ENCODE measurements at regions not wholly inside any gene's neighbourhood (a gene's known extent, or its start where the extent isn't known, plus 50 kb on each side); places are given as distances from the start of the nearest gene placed in this dataset.

GRCh38 chr18:7383002-7383980 lies 152.4 kb downstream of the LRRC30 start:
- TF ChIP-seq SCRT1 (tag by site-specific recombination; IDR thresholded peaks at IDR 0.05; ENCODE audit: borderline replicate concordance) (no peak), ZBTB1 (tag by site-specific recombination; IDR thresholded peaks at IDR 0.05) (no peak), ZNF202 (tag by site-specific recombination; IDR thresholded peaks at IDR 0.05; ENCODE audit: borderline replicate concordance) (no peak), ZNF274 (IDR thresholded peaks at IDR 0.05; ENCODE audit: low read length) (no peak), ZNF274 (tag by site-specific recombination; IDR thresholded peaks at IDR 0.05; ENCODE audit: borderline replicate concordance) (no peak), IKZF3 (tag by site-specific recombination; IDR thresholded peaks at IDR 0.05) (no peak), ZBTB20 (tag by site-specific recombination; IDR thresholded peaks at IDR 0.05) (no peak), ZNF639 (tag by site-specific recombination; IDR thresholded peaks at IDR 0.05) (no peak), ZFP37 (tag by site-specific recombination; IDR thresholded peaks at IDR 0.05) (no peak), KLF7 (tag by site-specific recombination; IDR thresholded peaks at IDR 0.05; ENCODE audit: borderline replicate concordance) (no peak), PRDM2 (tag by site-specific recombination; IDR thresholded peaks at IDR 0.05; ENCODE audit: borderline replicate concordance) (no peak), ZNF544 (tag by site-specific recombination; IDR thresholded peaks at IDR 0.05) (no peak), KLF9 (tag by site-specific recombination; IDR thresholded peaks at IDR 0.05; ENCODE audit: low read depth) (no peak), EGR2 (tag by site-specific recombination; IDR thresholded peaks at IDR 0.05; ENCODE audit: low read depth) (no peak), ZNF626 (tag by site-specific recombination; IDR thresholded peaks at IDR 0.05) (no peak), ZSCAN18 (tag by site-specific recombination; IDR thresholded peaks at IDR 0.05) (no peak), ZBTB49 (tag by site-specific recombination; IDR thresholded peaks at IDR 0.05; ENCODE audit: low read depth) (no peak), ZBTB17 (tag by site-specific recombination; IDR thresholded peaks at IDR 0.05) (no peak)
- POLR2A ChIA-PET, result no interaction called here
- Histone ChIP-seq H3K4me1 (ENCODE audit: control insufficient read depth, insufficient read depth, low read length) (no peaks in the 10 kb centered on the region), H3K9me3 (ENCODE audit: control insufficient read depth, insufficient read depth, low read depth, low read length) (no peaks in the 10 kb centered on the region), H3K4me3 (ENCODE audit: low read depth, low read length) (no peak overlapping the region), H3K27ac (ENCODE audit: extremely low read depth, low read depth, low read length) (no peak overlapping the region), H3K36me3 (ENCODE audit: control insufficient read depth in 2 of 2, insufficient read depth in 1 of 2, low read length in 2 of 2) (no peaks in the 10 kb centered on the region)
- CTCF ChIA-PET, result interaction anchor here (1.1 kb wide), 1 partner anchor 34 kb away, joined by 3 read pairs; no protein-coding TSS in a partner anchor

Measured in HEK293 (cell line).